ENCODE measurements at regions not wholly inside any gene's neighbourhood (a gene's known extent, or its start where the extent isn't known, plus 50 kb on each side); places are given as distances from the start of the nearest gene placed in this dataset.

GRCh38 chrX:14476205-14476604 lies 53.1 kb upstream of the GLRA2 start:
- no peak for DNase-seq (ENCODE audit: low read depth in 2 of 2)

- no peak for DNase-seq (ENCODE audit: low read depth in 2 of 2)
These were observed 79.6 kb upstream of the GLRA2 start for GRCh38 chrX:14449773-14450172.

GRCh38 chrX:14448406-14448805 lies 80.9 kb upstream of the GLRA2 start:
- no peak for DNase-seq (ENCODE audit: low read depth in 2 of 2)

GRCh38 chrX:14440106-14440505 lies 89.2 kb upstream of the GLRA2 start:
- no peak for DNase-seq (ENCODE audit: low read depth in 2 of 2)

GRCh38 chrX:14427614-14428013 lies 101.7 kb upstream of the GLRA2 start:
- no peak for DNase-seq (ENCODE audit: low read depth in 2 of 2)

- DNase-seq (ENCODE audit: low read depth in 2 of 2): no peak
These were observed 108.5 kb upstream of the GLRA2 start for GRCh38 chrX:14420841-14421240.

GRCh38 chrX:14412686-14413085 lies 116.7 kb upstream of the GLRA2 start:
- no peak for DNase-seq (ENCODE audit: low read depth in 2 of 2)

GRCh38 chrX:14411326-14411725 lies 118.0 kb upstream of the GLRA2 start:
- no peak for DNase-seq (ENCODE audit: low read depth in 2 of 2)

GRCh38 chrX:14409341-14409740 lies 120.0 kb upstream of the GLRA2 start:
- no peak for DNase-seq (ENCODE audit: low read depth in 2 of 2)

- no peak for DNase-seq (ENCODE audit: low read depth in 2 of 2)
These were observed 123.1 kb upstream of the GLRA2 start for GRCh38 chrX:14406225-14406624.

- DNase-seq (ENCODE audit: low read depth in 2 of 2): no peak
These were observed 130.6 kb upstream of the GLRA2 start for GRCh38 chrX:14398725-14399124.

GRCh38 chrX:14389682-14390081 lies 139.7 kb upstream of the GLRA2 start:
- DNase-seq (ENCODE audit: low read depth in 2 of 2): no peak

GRCh38 chrX:14386981-14387380 lies 142.4 kb upstream of the GLRA2 start:
- no peak for DNase-seq (ENCODE audit: low read depth in 2 of 2)

GRCh38 chrX:14380044-14380443 lies 149.3 kb upstream of the GLRA2 start:
- DNase-seq (ENCODE audit: low read depth in 2 of 2): no peak

GRCh38 chrX:14377427-14377826 lies 151.9 kb upstream of the GLRA2 start:
- no peak for DNase-seq (ENCODE audit: low read depth in 2 of 2)

- DNase-seq (ENCODE audit: low read depth in 2 of 2): no peak
These were observed 165.6 kb upstream of the GLRA2 start for GRCh38 chrX:14363728-14364127.

- DNase-seq (ENCODE audit: low read depth in 2 of 2): no peak
These were observed 166.6 kb upstream of the GLRA2 start for GRCh38 chrX:14362721-14363120.

GRCh38 chrX:14361435-14361834 lies 167.9 kb upstream of the GLRA2 start:
- no peak for DNase-seq (ENCODE audit: low read depth in 2 of 2)

GRCh38 chrX:14359727-14360126 lies 169.6 kb upstream of the GLRA2 start:
- no peak for DNase-seq (ENCODE audit: low read depth in 2 of 2)

GRCh38 chrX:14359316-14359715 lies 170.0 kb upstream of the GLRA2 start:
- DNase-seq (ENCODE audit: low read depth in 2 of 2): no peak

- no peak for DNase-seq (ENCODE audit: low read depth in 2 of 2)
These were observed 172.0 kb upstream of the GLRA2 start for GRCh38 chrX:14357314-14357713.

GRCh38 chrX:14356401-14356800 lies 172.9 kb upstream of the GLRA2 start:
- DNase-seq (ENCODE audit: low read depth in 2 of 2): no peak

GRCh38 chrX:14355556-14355955 lies 173.8 kb upstream of the GLRA2 start:
- DNase-seq (ENCODE audit: low read depth in 2 of 2): no peak

- no peak for DNase-seq (ENCODE audit: low read depth in 2 of 2)
These were observed 174.8 kb upstream of the GLRA2 start for GRCh38 chrX:14354521-14354920.

GRCh38 chrX:14352511-14352910 lies 176.8 kb upstream of the GLRA2 start:
- DNase-seq (ENCODE audit: low read depth in 2 of 2): no peak

Measured in stimulated activated CD4-positive, alpha-beta T cell treated with anti-CD3 and anti-CD28 coated beads, Interleukin-15, amount 100 ng/mL, for 48 hours (primary cell).